HEK293 (cell line): ENCODE measurements at regions not wholly inside any gene's neighbourhood (a gene's known extent, or its start where the extent isn't known, plus 50 kb on each side); places are given as distances from the start of the nearest gene placed in this dataset.
A peak's percentile ranks its signal among the peaks of the same experiment; 100 is the strongest.

ENCODE experiments used
- CTCF ChIA-PET: fragments of 350-600 bp; formaldehyde crosslinking; extraction: SDS; loops from one replicate; lab custom pipeline; 2021; ENCODE audit warnings: antibody characterized with exemption; lab: Yijun Ruan, JAX
- POLR2A ChIA-PET: fragments of 300-600 bp; formaldehyde crosslinking; extraction: SDS; loops from one replicate; lab custom pipeline; 2020; ENCODE audit warnings: antibody characterized with exemption, inconsistent platforms; lab: Yijun Ruan, JAX
- H3K27ac ChIP-seq: fragments of 200-500 bp; sonication (Bioruptor generic); 2 replicates; pipeline ENCODE4 v1.5.1; 2014; ENCODE audit warnings: low read depth, low read length, control low read depth, inconsistent platforms; ENCODE audit errors: extremely low read depth
- H3K36me3 ChIP-seq, 2 experiments: fragments of 200-500 bp in 1 of 2; sonication (Bioruptor generic) in 1 of 2; 1 replicate in 1 of 2; 2 replicates in 1 of 2; pipeline ENCODE4 v1.5.1; 2014 to 2017; ENCODE audit warnings: inconsistent platforms in 2 of 2, low read length in 2 of 2; ENCODE audit not compliant: control insufficient read depth in 2 of 2, insufficient read depth in 1 of 2
- H3K4me1 ChIP-seq: fragments of 200-500 bp; sonication (Bioruptor generic); 2 replicates; pipeline ENCODE4 v1.5.1; 2014; ENCODE audit warnings: mild to moderate bottlenecking, low read length, inconsistent platforms; ENCODE audit not compliant: control insufficient read depth, insufficient read depth
- H3K4me3 ChIP-seq: 2 replicates; pipeline ENCODE4 v1.5.1; 2011; ENCODE audit warnings: low read depth, mild to moderate bottlenecking, control low read depth, low read length, moderate library complexity
- H3K9me3 ChIP-seq: fragments of 200-500 bp; sonication (Bioruptor generic); 2 replicates; pipeline ENCODE4 v1.5.1; 2014; ENCODE audit warnings: low read depth, low read length, inconsistent platforms; ENCODE audit not compliant: control insufficient read depth, insufficient read depth
- IKZF3 ChIP-seq: fragments of 450-650 bp; IDR thresholded peaks from 2 replicates; pipeline ENCODE4 v1.5.0; 2018; ENCODE audit warnings: missing biosample characterization, mild to moderate bottlenecking, missing genetic modification characterization, moderate library complexity
- KLF1 ChIP-seq: fragments of 450-650 bp; formaldehyde crosslinking; IDR thresholded peaks from 2 replicates; pipeline ENCODE4 v1.5.1; 2016; ENCODE audit warnings: missing biosample characterization, missing genetic modification characterization
- SCRT1 ChIP-seq: fragments of 450-650 bp; formaldehyde crosslinking; IDR thresholded peaks from 2 replicates; pipeline ENCODE4 v1.5.1; 2016; ENCODE audit warnings: missing biosample characterization, missing genetic modification characterization, borderline replicate concordance
- SETDB1 ChIP-seq: IDR thresholded peaks from one replicate; pipeline ENCODE4 v1.6.1; 2017; ENCODE audit warnings: mild to moderate bottlenecking, low read length, moderate library complexity, mixed read lengths; ENCODE audit not compliant: insufficient read length
- SP3 ChIP-seq: fragments of 450-650 bp; formaldehyde crosslinking; IDR thresholded peaks from 2 replicates; pipeline ENCODE4 v1.5.1; 2016; ENCODE audit warnings: missing biosample characterization, missing genetic modification characterization
- ZBTB20 ChIP-seq: fragments of 450-650 bp; formaldehyde crosslinking; IDR thresholded peaks from 2 replicates; pipeline ENCODE4 v1.5.1; 2016; ENCODE audit warnings: missing biosample characterization, missing genetic modification characterization
- ZBTB7A ChIP-seq: fragments of 450-650 bp; formaldehyde crosslinking; IDR thresholded peaks from 2 replicates; pipeline ENCODE4 v1.5.1; 2016; ENCODE audit warnings: low read depth, missing biosample characterization, missing genetic modification characterization
- ZNF140 ChIP-seq: fragments of 450-650 bp; formaldehyde crosslinking; IDR thresholded peaks from 2 replicates; pipeline ENCODE4 v1.5.1; 2016; ENCODE audit warnings: missing biosample characterization, missing genetic modification characterization
- ZNF280D ChIP-seq: fragments of 450-650 bp; formaldehyde crosslinking; IDR thresholded peaks from 2 replicates; pipeline ENCODE4 v1.5.1; 2016; ENCODE audit warnings: missing biosample characterization, missing genetic modification characterization
- ZNF292 ChIP-seq: fragments of 450-650 bp; formaldehyde crosslinking; IDR thresholded peaks from 2 replicates; pipeline ENCODE4 v1.5.1; 2016; ENCODE audit warnings: low read depth, missing biosample characterization, missing genetic modification characterization, borderline replicate concordance
- ZNF311 ChIP-seq: fragments of 450-650 bp; formaldehyde crosslinking; IDR thresholded peaks from 2 replicates; pipeline ENCODE4 v1.5.1; 2017; ENCODE audit warnings: missing biosample characterization, missing genetic modification characterization, borderline replicate concordance
- ZNF645 ChIP-seq: fragments of 450-650 bp; formaldehyde crosslinking; IDR thresholded peaks from 2 replicates; pipeline ENCODE4; 2016; ENCODE audit warnings: missing biosample characterization, missing genetic modification characterization
- ZNF660 ChIP-seq: fragments of 450-650 bp; IDR thresholded peaks from 2 replicates; pipeline ENCODE4 v1.5.1; 2018; ENCODE audit warnings: missing biosample characterization, mild to moderate bottlenecking, missing genetic modification characterization
- ZNF76 ChIP-seq: fragments of 450-650 bp; formaldehyde crosslinking; IDR thresholded peaks from 2 replicates; pipeline ENCODE4; 2016; ENCODE audit warnings: low read depth, missing biosample characterization, missing genetic modification characterization, borderline replicate concordance
- TF ChIP-seq, protein P1 (sequence below): fragments of 450-650 bp; formaldehyde crosslinking; IDR thresholded peaks from 2 replicates; pipeline ENCODE4 v1.5.1; 2017; ENCODE audit warnings: missing biosample characterization, missing genetic modification characterization

- TF ChIP-seq IKZF3, result no peak
- TF ChIP-seq ZBTB20 (tag by site-specific recombination), result no peak
- TF ChIP-seq, protein P1, sequence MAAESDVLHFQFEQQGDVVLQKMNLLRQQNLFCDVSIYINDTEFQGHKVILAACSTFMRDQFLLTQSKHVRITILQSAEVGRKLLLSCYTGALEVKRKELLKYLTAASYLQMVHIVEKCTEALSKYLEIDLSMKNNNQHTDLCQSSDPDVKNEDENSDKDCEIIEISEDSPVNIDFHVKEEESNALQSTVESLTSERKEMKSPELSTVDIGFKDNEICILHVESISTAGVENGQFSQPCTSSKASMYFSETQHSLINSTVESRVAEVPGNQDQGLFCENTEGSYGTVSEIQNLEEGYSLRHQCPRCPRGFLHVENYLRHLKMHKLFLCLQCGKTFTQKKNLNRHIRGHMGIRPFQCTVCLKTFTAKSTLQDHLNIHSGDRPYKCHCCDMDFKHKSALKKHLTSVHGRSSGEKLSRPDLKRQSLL (tag by site-specific recombination), result no peak
- no peak for TF ChIP-seq SCRT1 (tag by site-specific recombination)
- no peak for TF ChIP-seq ZNF311
- TF ChIP-seq ZNF292 (tag by site-specific recombination), result no peak
- TF ChIP-seq ZBTB7A (tag by site-specific recombination), result no peak
- TF ChIP-seq KLF1 (tag by site-specific recombination), result no peak
- ChIA-PET CTCF (no interaction called here), POLR2A (no interaction called here)
- no peak overlapping the region for H3K4me3 ChIP-seq
- H3K4me1 ChIP-seq, result no peaks in the 10 kb centered on the region
- no peaks in the 10 kb centered on the region for H3K9me3 ChIP-seq
- H3K36me3 ChIP-seq, result no peaks in the 10 kb centered on the region
- H3K27ac ChIP-seq, result no peak overlapping the region
Measured at GRCh38 chr22:34330432-34330831, 410.2 kb upstream of the LARGE1 start.

- TF ChIP-seq ZNF645 (tag by site-specific recombination), result no peak
- TF ChIP-seq ZNF660 (tag by site-specific recombination), result no peak
- TF ChIP-seq ZNF76 (tag by site-specific recombination), result no peak
- Histone ChIP-seq H3K27ac (no peak overlapping the region), H3K36me3 (no peaks in the 10 kb centered on the region), H3K9me3 (no peaks in the 10 kb centered on the region), H3K4me1 (no peaks in the 10 kb centered on the region), H3K4me3 (no peak overlapping the region)
- CTCF ChIA-PET, result no interaction called here
- POLR2A ChIA-PET, result no interaction called here
Measured at GRCh38 chr22:34333285-34333684, 413.0 kb upstream of the LARGE1 start.

- H3K4me1 ChIP-seq, result no peaks in the 10 kb centered on the region
- H3K9me3 ChIP-seq, result no peaks in the 10 kb centered on the region
- ChIA-PET POLR2A (no interaction called here), CTCF (no interaction called here)
- H3K36me3 ChIP-seq, result no peaks in the 10 kb centered on the region
- no peak for TF ChIP-seq SP3 (tag by site-specific recombination)
- TF ChIP-seq SETDB1, result peak; percentile 45
- TF ChIP-seq ZNF280D (tag by site-specific recombination), result peak; percentile 25; the same call in 1 of the 2 replicates
- no peak for TF ChIP-seq ZNF140 (tag by site-specific recombination)
- no peak overlapping the region for H3K4me3 ChIP-seq
- no peak overlapping the region for H3K27ac ChIP-seq
Measured at GRCh38 chr22:34334893-34335292, 414.6 kb upstream of the LARGE1 start.
